C1 segment of cervical spinal cord (tissue), 14 donors: ENCODE measurements at regions not wholly inside any gene's neighbourhood (a gene's known extent, or its start where the extent isn't known, plus 50 kb on each side); places are given as distances from the start of the nearest gene placed in this dataset.
"Not testable (repeated sequence)": the region's sequence is repeated elsewhere in the genome, so short reads cannot be mapped to it uniquely, and the experiment has no call there.

ENCODE experiments used
- DNase-seq, 14 donors: peaks; one replicate each; lab custom pipeline; 2025; lab: John Stamatoyannopoulos, UW

GRCh38 chr5:86526811-86527348 lies 90.9 kb upstream of the COX7C start:
- DNase-seq: no peak

GRCh38 chr5:86532429-86532828 lies 85.3 kb upstream of the COX7C start:
- no peak for DNase-seq

- DNase-seq: no peak
Observed at GRCh38 chr5:86536396-86536795, 81.3 kb upstream of the COX7C start.

GRCh38 chr5:86542532-86542931 lies 75.2 kb upstream of the COX7C start:
- no peak for DNase-seq

GRCh38 chr5:86546044-86546443 lies 71.7 kb upstream of the COX7C start:
- no peak for DNase-seq

GRCh38 chr5:86546582-86546981 lies 71.2 kb upstream of the COX7C start:
- DNase-seq: no peak

GRCh38 chr5:86554638-86555037 lies 63.1 kb upstream of the COX7C start:
- no peak for DNase-seq

- DNase-seq: no peak
Observed at GRCh38 chr5:86557920-86558319, 59.8 kb upstream of the COX7C start.

- DNase-seq: no peak
Observed at GRCh38 chr5:86565197-86565789, 52.4 kb upstream of the COX7C start.

GRCh38 chr5:86566030-86566429 lies 51.7 kb upstream of the COX7C start:
- not testable (repeated sequence) for DNase-seq
